COLO829 (cell line): ENCODE measurements at regions not wholly inside any gene's neighbourhood (a gene's known extent, or its start where the extent isn't known, plus 50 kb on each side); places are given as distances from the start of the nearest gene placed in this dataset.
"Not testable (repeated sequence)": the region's sequence is repeated elsewhere in the genome, so short reads cannot be mapped to it uniquely, and the experiment has no call there.

ENCODE experiments used
- DNase-seq: peaks from one replicate; pipeline ENCODE4 v3.0.0; 2012; ENCODE audit warnings: low spot score

GRCh38 chr22:45061332-45061731 is 51.5 kb upstream of the PHF21B start:
- no peak for DNase-seq

GRCh38 chr22:45064313-45065278 is 54.8 kb upstream of the PHF21B start:
- peak; percentile 88 for DNase-seq

GRCh38 chr22:45065726-45066125 is 55.9 kb upstream of the PHF21B start:
- no peak for DNase-seq

GRCh38 chr22:45067731-45068130 is 57.9 kb upstream of the PHF21B start:
- DNase-seq = no peak

GRCh38 chr22:45069925-45070324 is 60.1 kb upstream of the PHF21B start:
- DNase-seq = no peak

- no peak for DNase-seq
Observed at GRCh38 chr22:45071618-45072017, 61.8 kb upstream of the PHF21B start.

- peak; percentile 72 for DNase-seq
Observed at GRCh38 chr22:45072322-45072903, 62.6 kb upstream of the PHF21B start.

- DNase-seq = no peak
Observed at GRCh38 chr22:45073064-45073463, 63.3 kb upstream of the PHF21B start.

- no peak for DNase-seq
Observed at GRCh38 chr22:45077286-45077685, 67.5 kb upstream of the PHF21B start.

- no peak for DNase-seq
Observed at GRCh38 chr22:45077826-45078334, 68.1 kb upstream of the PHF21B start.

GRCh38 chr22:45082795-45083194 is 73.0 kb upstream of the PHF21B start:
- no peak for DNase-seq

- DNase-seq = peak; percentile 57
Observed at GRCh38 chr22:45083659-45084305, 74.0 kb upstream of the PHF21B start.

- DNase-seq = no peak
Observed at GRCh38 chr22:45084400-45084920, 74.7 kb upstream of the PHF21B start.

- no peak for DNase-seq
Observed at GRCh38 chr22:45087802-45088201, 75.9 kb upstream of the NUP50 start.

GRCh38 chr22:45088576-45088975 is 75.1 kb upstream of the NUP50 start:
- no peak for DNase-seq

GRCh38 chr22:45090497-45090910 is 73.2 kb upstream of the NUP50 start:
- DNase-seq = peak; percentile 63

- no peak for DNase-seq
Observed at GRCh38 chr22:45091254-45091854, 72.4 kb upstream of the NUP50 start.

GRCh38 chr22:45091875-45092274 is 71.8 kb upstream of the NUP50 start:
- DNase-seq = not testable (repeated sequence)

GRCh38 chr22:45092644-45093043 is 71.1 kb upstream of the NUP50 start:
- no peak for DNase-seq

GRCh38 chr22:45093609-45094008 is 70.1 kb upstream of the NUP50 start:
- no peak for DNase-seq

GRCh38 chr22:45094081-45094720 is 69.5 kb upstream of the NUP50 start:
- DNase-seq = no peak
